Prostate gland (tissue), 2 donors: ENCODE measurements at regions not wholly inside any gene's neighbourhood (a gene's known extent, or its start where the extent isn't known, plus 50 kb on each side); places are given as distances from the start of the nearest gene placed in this dataset.

Experiments used
- DNase-seq: peaks from one replicate; pipeline ENCODE4 v3.0.0-alpha.2; 2019; ENCODE audit warnings: low spot score
- H3K27ac ChIP-seq, 2 donors: fragments of 200-600 bp; sonication (generic); 2 replicates each; pipeline ENCODE4 v1.5.1; 2017 to 2019
- H3K27me3 ChIP-seq: fragments of 200-600 bp; sonication (generic); replicated peaks from 2 replicates; pipeline ENCODE4 v1.5.1; 2019; ENCODE audit not compliant: insufficient read depth
- H3K36me3 ChIP-seq, 2 donors: fragments of 200-600 bp; sonication (generic); 1 replicate in 1 of 2; 2 replicates in 1 of 2; pipeline versions ENCODE4 v1.5.1 to v1.8.1; 2017 to 2019
- H3K4me1 ChIP-seq: fragments of 200-600 bp; sonication (generic); replicated peaks from 2 replicates; pipeline ENCODE4 v1.5.1; 2019
- H3K4me3 ChIP-seq, 2 donors: fragments of 200-600 bp; sonication (generic); 2 replicates each; pipeline ENCODE4 v1.5.1; 2017 to 2019
- H3K9me3 ChIP-seq: fragments of 200-600 bp; sonication (generic); 2 replicates; pipeline ENCODE4 v1.5.1; 2017
- CTCF ChIP-seq, 4 experiments: fragments of 200-600 bp in 2 of 4; fragments of 450-650 bp in 2 of 4; sonication (generic) in 2 of 4; IDR thresholded peaks; 1 replicate in 3 of 4; 2 replicates in 1 of 4; pipeline ENCODE4 v1.5.1; 2016 to 2019; ENCODE audit warnings: antibody characterized with exemption in 4 of 4, mild to moderate bottlenecking in 2 of 4, moderate library complexity in 2 of 4
- POLR2A ChIP-seq: fragments of 450-650 bp; IDR thresholded peaks from one replicate; pipeline ENCODE4 v1.6.1; 2016; ENCODE audit warnings: antibody characterized with exemption, mild to moderate bottlenecking
- POLR2AphosphoS5 ChIP-seq: sonication (generic); formaldehyde crosslinking; IDR thresholded peaks from one replicate; pipeline ENCODE4 v1.6.1; 2017; ENCODE audit warnings: antibody characterized with exemption
- WGBS: methylation state at CpG from one replicate; pipeline ENCODE4 v1.1.5; 2018; 5-methylcytosine and 5-hydroxymethylcytosine counted together
- intact Hi-C: fragments of 100-400 bp; cut with DNase I; formaldehyde crosslinking; loops from one replicate; pipeline ENCODE4 v1.14.2; 2022

GRCh38 chr22:22427542-22428065, 80.9 kb downstream of the ZNF280B start:
- Histone ChIP-seq H3K36me3 (no peaks in the 10 kb centered on the region), H3K27me3 (peaks cover 4% of the 10 kb centered on the region), H3K27ac (no peak overlapping the region), H3K9me3 (no peaks in the 10 kb centered on the region), H3K4me1 (no peaks in the 10 kb centered on the region), H3K4me3 (no peak overlapping the region)
- no peak for DNase-seq
- WGBS = 98% methylated on average over 4 of the region's 4 CpGs
- intact Hi-C loops = no loop called here
- TF ChIP-seq POLR2AphosphoS5 = no peak
- no peak for TF ChIP-seq CTCF (IDR thresholded peaks at IDR 0.05)

- 85% methylated on average over 8 of the region's 8 CpGs for WGBS
Observed at GRCh38 chr22:22428222-22429098, 80.1 kb downstream of the ZNF280B start.

GRCh38 chr22:22429369-22430108, 79.0 kb downstream of the ZNF280B start:
- WGBS = 67% methylated on average over 6 of the region's 6 CpGs
- peaks cover 4% of the 10 kb centered on the region for H3K27me3 ChIP-seq
- no peaks in the 10 kb centered on the region for H3K4me1 ChIP-seq
- H3K4me3 ChIP-seq = no peak overlapping the region
- no peak overlapping the region for H3K27ac ChIP-seq
- no peak for DNase-seq
- TF ChIP-seq CTCF (IDR thresholded peaks at IDR 0.05) (no peak), POLR2AphosphoS5 (no peak), POLR2A (no peak)
- H3K9me3 ChIP-seq = no peaks in the 10 kb centered on the region
- H3K36me3 ChIP-seq = no peaks in the 10 kb centered on the region
- intact Hi-C loops = no loop called here

More at GRCh38 chr22:22428222-22429098, 80.1 kb downstream of the ZNF280B start:
- Histone ChIP-seq H3K27me3 (peaks cover 4% of the 10 kb centered on the region), H3K4me3 (no peak overlapping the region), H3K9me3 (no peaks in the 10 kb centered on the region), H3K27ac (no peak overlapping the region), H3K4me1 (no peaks in the 10 kb centered on the region), H3K36me3 (no peaks in the 10 kb centered on the region)
- DNase-seq = no peak
- TF ChIP-seq POLR2AphosphoS5 = no peak
- TF ChIP-seq POLR2A = no peak
- no peak for TF ChIP-seq CTCF (IDR thresholded peaks at IDR 0.05)
- intact Hi-C loops = no loop called here

- TF ChIP-seq POLR2AphosphoS5 (no peak), POLR2A (no peak), CTCF (IDR thresholded peaks at IDR 0.05) (no peak)
- no peak overlapping the region for H3K4me3 ChIP-seq
- no peaks in the 10 kb centered on the region for H3K9me3 ChIP-seq
- H3K4me1 ChIP-seq = no peaks in the 10 kb centered on the region
- no peak overlapping the region for H3K27ac ChIP-seq
- 32% methylated on average over 4 of the region's 4 CpGs for WGBS
- DNase-seq = no peak
- H3K27me3 ChIP-seq = peaks cover 4% of the 10 kb centered on the region
- no peaks in the 10 kb centered on the region for H3K36me3 ChIP-seq
- intact Hi-C loops = no loop called here
Observed at GRCh38 chr22:22430111-22430820, 78.3 kb downstream of the ZNF280B start.
